ENCODE measurements at regions not wholly inside any gene's neighbourhood (a gene's known extent, or its start where the extent isn't known, plus 50 kb on each side); places are given as distances from the start of the nearest gene placed in this dataset.

- intact Hi-C loops (cut with DNase I, micrococcal nuclease) = no loop called here
- ATAC-seq = no peak
These were observed 639.0 kb upstream of the SORCS1 start for GRCh38 chr10:107803546-107803945.

GRCh38 chr10:107800061-107800460, 635.6 kb upstream of the SORCS1 start:
- H3K9me3 ChIP-seq = no peaks in the 10 kb centered on the region
- H3K4me1 ChIP-seq (ENCODE audit: low read depth) = no peaks in the 10 kb centered on the region
- intact Hi-C loops (cut with DNase I, micrococcal nuclease) = no loop called here
- H3K4me3 ChIP-seq = no peak overlapping the region
- TF ChIP-seq CTCF (IDR thresholded peaks at IDR 0.05) = no peak
- no peaks in the 10 kb centered on the region for H3K36me3 ChIP-seq (ENCODE audit: low read depth)
- ATAC-seq = no peak
- DNase-seq = no peak

More at GRCh38 chr10:107803546-107803945, 639.0 kb upstream of the SORCS1 start:
- H3K36me3 ChIP-seq (ENCODE audit: low read depth) = no peaks in the 10 kb centered on the region
- TF ChIP-seq CTCF (IDR thresholded peaks at IDR 0.05) = no peak
- H3K4me3 ChIP-seq = no peak overlapping the region
- no peaks in the 10 kb centered on the region for H3K4me1 ChIP-seq (ENCODE audit: low read depth)
- no peak for DNase-seq
- no peaks in the 10 kb centered on the region for H3K9me3 ChIP-seq

- Histone ChIP-seq H3K9me3 (peaks cover 12% of the 10 kb centered on the region), H3K36me3 (ENCODE audit: low read depth) (no peaks in the 10 kb centered on the region), H3K4me1 (ENCODE audit: low read depth) (no peaks in the 10 kb centered on the region), H3K4me3 (no peak overlapping the region)
- intact Hi-C loops (cut with DNase I, micrococcal nuclease) = no loop called here
- ATAC-seq (no peak), DNase-seq (no peak)
- no peak for TF ChIP-seq CTCF (IDR thresholded peaks at IDR 0.05)
These were observed 625.8 kb upstream of the SORCS1 start for GRCh38 chr10:107790271-107790670.

- ATAC-seq (no peak), DNase-seq (no peak)
- Histone ChIP-seq H3K9me3 (no peaks in the 10 kb centered on the region), H3K4me3 (no peak overlapping the region), H3K4me1 (ENCODE audit: low read depth) (no peaks in the 10 kb centered on the region), H3K36me3 (ENCODE audit: low read depth) (no peaks in the 10 kb centered on the region)
- intact Hi-C loops (cut with DNase I, micrococcal nuclease) = no loop called here
- no peak for TF ChIP-seq CTCF (IDR thresholded peaks at IDR 0.05)
These were observed 606.6 kb upstream of the SORCS1 start for GRCh38 chr10:107771066-107771465.

GRCh38 chr10:107767185-107767584, 602.7 kb upstream of the SORCS1 start:
- Histone ChIP-seq H3K4me3 (no peak overlapping the region), H3K9me3 (no peaks in the 10 kb centered on the region), H3K4me1 (ENCODE audit: low read depth) (no peaks in the 10 kb centered on the region), H3K36me3 (ENCODE audit: low read depth) (no peaks in the 10 kb centered on the region)
- DNase-seq (no peak), ATAC-seq (no peak)
- intact Hi-C loops (cut with DNase I, micrococcal nuclease) = no loop called here
- no peak for TF ChIP-seq CTCF (IDR thresholded peaks at IDR 0.05)

- DNase-seq = no peak
- Histone ChIP-seq H3K36me3 (ENCODE audit: low read depth) (no peaks in the 10 kb centered on the region), H3K4me3 (no peak overlapping the region), H3K9me3 (no peaks in the 10 kb centered on the region), H3K4me1 (ENCODE audit: low read depth) (no peaks in the 10 kb centered on the region)
- ATAC-seq = no peak
- intact Hi-C loops (cut with DNase I, micrococcal nuclease) = no loop called here
- TF ChIP-seq CTCF (IDR thresholded peaks at IDR 0.05) = no peak
These were observed 590.3 kb upstream of the SORCS1 start for GRCh38 chr10:107754814-107755213.

All from mucosa of descending colon (tissue), 3 donors.